ENCODE measurements at regions not wholly inside any gene's neighbourhood (a gene's known extent, or its start where the extent isn't known, plus 50 kb on each side); places are given as distances from the start of the nearest gene placed in this dataset.

GRCh38 chr4:115873048-115873447, 759.6 kb upstream of the NDST4 start:
- Mint-ChIP-seq H3K27me3 (ENCODE audit: unreplicated experiment) (no peaks in the 10 kb centered on the region), H3K36me3 (ENCODE audit: insufficient read depth, unreplicated experiment) (no peaks in the 10 kb centered on the region), H3K9me3 (ENCODE audit: low read depth, unreplicated experiment) (peaks cover 5% of the 10 kb centered on the region), H3K4me1 (ENCODE audit: low read depth, unreplicated experiment) (no peaks in the 10 kb centered on the region), H3K27ac (ENCODE audit: unreplicated experiment) (no peak overlapping the region), H3K4me3 (ENCODE audit: low read depth, unreplicated experiment) (no peak overlapping the region)
- DNase-seq: no peak
- no TSS peak for BruUV-seq (replicated peaks)
- CTCF ChIA-PET: no interaction called here
- intact Hi-C loops (cut with micrococcal nuclease; ENCODE audit: unreplicated experiment): no loop called here
- TF ChIP-seq CTCF (IDR thresholded peaks at IDR 0.05; ENCODE audit: unreplicated experiment): no peak

GRCh38 chr4:115871596-115871995, 758.2 kb upstream of the NDST4 start:
- no peak overlapping the region for H3K27ac Mint-ChIP-seq (ENCODE audit: unreplicated experiment)
- no peaks in the 10 kb centered on the region for H3K27me3 Mint-ChIP-seq (ENCODE audit: unreplicated experiment)
- CTCF ChIA-PET: no interaction called here
- no peak overlapping the region for H3K4me3 Mint-ChIP-seq (ENCODE audit: low read depth, unreplicated experiment)
- no peak for TF ChIP-seq CTCF (IDR thresholded peaks at IDR 0.05; ENCODE audit: unreplicated experiment)
- intact Hi-C loops (cut with micrococcal nuclease; ENCODE audit: unreplicated experiment): no loop called here
- peaks cover 5% of the 10 kb centered on the region for H3K9me3 Mint-ChIP-seq (ENCODE audit: low read depth, unreplicated experiment)
- DNase-seq: no peak
- H3K36me3 Mint-ChIP-seq (ENCODE audit: insufficient read depth, unreplicated experiment): no peaks in the 10 kb centered on the region
- H3K4me1 Mint-ChIP-seq (ENCODE audit: low read depth, unreplicated experiment): no peaks in the 10 kb centered on the region
- BruUV-seq (replicated peaks): no TSS peak

GRCh38 chr4:115866364-115866896, 753.0 kb upstream of the NDST4 start:
- H3K27ac Mint-ChIP-seq (ENCODE audit: unreplicated experiment): no peak overlapping the region

GRCh38 chr4:115865736-115866135, 752.3 kb upstream of the NDST4 start:
- H3K4me1 Mint-ChIP-seq (ENCODE audit: low read depth, unreplicated experiment): no peaks in the 10 kb centered on the region
- H3K27ac Mint-ChIP-seq (ENCODE audit: unreplicated experiment): no peak overlapping the region
- intact Hi-C loops (cut with micrococcal nuclease; ENCODE audit: unreplicated experiment): no loop called here
- TF ChIP-seq CTCF (IDR thresholded peaks at IDR 0.05; ENCODE audit: unreplicated experiment): no peak
- CTCF ChIA-PET: interaction anchor here (0.6 kb wide), 1 partner anchor 244 kb away, joined by 5 read pairs; no protein-coding TSS in a partner anchor
- no peaks in the 10 kb centered on the region for H3K27me3 Mint-ChIP-seq (ENCODE audit: unreplicated experiment)
- peaks cover 3% of the 10 kb centered on the region for H3K9me3 Mint-ChIP-seq (ENCODE audit: low read depth, unreplicated experiment)
- DNase-seq: no peak
- no TSS peak for BruUV-seq (replicated peaks)
- H3K36me3 Mint-ChIP-seq (ENCODE audit: insufficient read depth, unreplicated experiment): no peaks in the 10 kb centered on the region
- H3K4me3 Mint-ChIP-seq (ENCODE audit: low read depth, unreplicated experiment): no peak overlapping the region

More at GRCh38 chr4:115866364-115866896, 753.0 kb upstream of the NDST4 start:
- H3K36me3 Mint-ChIP-seq (ENCODE audit: insufficient read depth, unreplicated experiment): no peaks in the 10 kb centered on the region
- no peak for TF ChIP-seq CTCF (IDR thresholded peaks at IDR 0.05; ENCODE audit: unreplicated experiment)
- CTCF ChIA-PET: no interaction called here
- peaks cover 3% of the 10 kb centered on the region for H3K9me3 Mint-ChIP-seq (ENCODE audit: low read depth, unreplicated experiment)
- no peak overlapping the region for H3K4me3 Mint-ChIP-seq (ENCODE audit: low read depth, unreplicated experiment)
- DNase-seq: no peak
- intact Hi-C loops (cut with micrococcal nuclease; ENCODE audit: unreplicated experiment): no loop called here
- no TSS peak for BruUV-seq (replicated peaks)
- H3K27me3 Mint-ChIP-seq (ENCODE audit: unreplicated experiment): no peaks in the 10 kb centered on the region
- H3K4me1 Mint-ChIP-seq (ENCODE audit: low read depth, unreplicated experiment): no peaks in the 10 kb centered on the region
